ENCODE measurements at regions not wholly inside any gene's neighbourhood (a gene's known extent, or its start where the extent isn't known, plus 50 kb on each side); places are given as distances from the start of the nearest gene placed in this dataset.

DNA sequence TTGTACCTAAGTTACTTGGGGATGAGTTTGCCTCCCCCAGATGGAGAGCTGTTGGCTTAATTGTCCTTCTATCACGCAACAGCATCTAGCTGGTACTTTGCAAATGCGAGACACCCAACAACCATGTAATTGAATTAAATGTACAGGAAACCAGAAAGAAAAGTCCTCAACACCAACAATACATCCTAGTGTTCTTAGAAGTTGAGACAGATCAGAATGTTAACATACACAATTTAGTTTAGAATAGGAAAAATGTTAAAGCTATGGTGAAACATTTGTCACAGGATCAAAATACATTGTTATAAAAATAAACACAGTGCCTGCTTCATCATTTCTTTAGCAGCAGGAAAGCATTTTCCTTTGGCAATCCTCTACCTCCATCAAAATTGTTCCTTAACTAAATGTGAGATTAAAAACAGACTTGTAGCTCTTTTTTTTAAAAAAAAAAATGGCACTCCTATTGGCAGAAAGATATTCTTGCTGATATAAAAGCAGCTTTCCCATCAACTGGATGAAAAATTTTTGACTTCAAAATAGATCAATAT lies 163.1 kb upstream of the MID1 start:
- Histone ChIP-seq H3K23ac (ENCODE audit: low read length) (no peak overlapping the region), H3K27ac (ENCODE audit: low read depth, low read length) (no peak overlapping the region), H2AFZ (ENCODE audit: insufficient read depth, low read length, poor library complexity) (no peak overlapping the region), H3K18ac (ENCODE audit: low read length) (no peak overlapping the region), H3K4ac (ENCODE audit: low read depth, low read length) (no peak overlapping the region), H3K4me2 (ENCODE audit: low read length) (no peak overlapping the region), H3K27me3 (ENCODE audit: insufficient read depth, low read length) (no peaks in the 10 kb centered on the region), H4K8ac (ENCODE audit: low read depth, low read length) (no peak overlapping the region), H4K12ac (ENCODE audit: low read depth, low read length) (no peak overlapping the region), H4K91ac (ENCODE audit: low read depth, low read length) (no peak overlapping the region), H3K79me1 (ENCODE audit: low read length) (no peaks in the 10 kb centered on the region), H3K9me3 (ENCODE audit: insufficient read depth, low read depth, low read length) (no peaks in the 10 kb centered on the region), H3K36me3 (ENCODE audit: control insufficient read depth in 1 of 2, insufficient read depth in 2 of 2, low read length in 2 of 2) (no peaks in the 10 kb centered on the region), H3K79me2 (ENCODE audit: control insufficient read depth, insufficient read depth, low read length, poor library complexity) (no peaks in the 10 kb centered on the region), H3K4me3 (ENCODE audit: low read depth, low read length) (no peak overlapping the region), H3K14ac (ENCODE audit: low read length) (no peak overlapping the region), H2BK5ac (ENCODE audit: low read depth, low read length, poor library complexity) (no peak overlapping the region), H2BK12ac (ENCODE audit: low read length) (no peak overlapping the region), H2AK5ac (ENCODE audit: low read length) (no peak overlapping the region), H3K9ac (ENCODE audit: low read length) (no peak overlapping the region), H3K4me1 (ENCODE audit: control insufficient read depth in 1 of 2, insufficient read depth in 2 of 2, low read length in 2 of 2) (peaks cover 0 to 5% of the 10 kb centered on the region in 2 experiments), H2BK120ac (ENCODE audit: insufficient read depth, low read length, poor library complexity) (no peak overlapping the region)
- DNase-seq: no peak
- WGBS (ENCODE audit: extremely low coverage, insufficient coverage, insufficient read length): no CpG with 5 or more reads among the region's 2 CpGs

- H3K4me3 ChIP-seq (ENCODE audit: low read depth, low read length): no peak overlapping the region
- H3K4me2 ChIP-seq (ENCODE audit: low read length): no peak overlapping the region
- no peak overlapping the region for H4K12ac ChIP-seq (ENCODE audit: low read depth, low read length)
- no peaks in the 10 kb centered on the region for H3K27me3 ChIP-seq (ENCODE audit: insufficient read depth, low read length)
- H2BK120ac ChIP-seq (ENCODE audit: insufficient read depth, low read length, poor library complexity): no peak overlapping the region
- no peak overlapping the region for H3K27ac ChIP-seq (ENCODE audit: low read depth, low read length)
- no peaks in the 10 kb centered on the region for H3K9me3 ChIP-seq (ENCODE audit: insufficient read depth, low read depth, low read length)
- no peak overlapping the region for H2AK5ac ChIP-seq (ENCODE audit: low read length)
- WGBS (ENCODE audit: extremely low coverage, insufficient coverage, insufficient read length): no CpG with 5 or more reads among the region's 4 CpGs
- H3K14ac ChIP-seq (ENCODE audit: low read length): no peak overlapping the region
- no peak overlapping the region for H4K8ac ChIP-seq (ENCODE audit: low read depth, low read length)
- no peak overlapping the region for H3K18ac ChIP-seq (ENCODE audit: low read length)
- H3K79me1 ChIP-seq (ENCODE audit: low read length): no peaks in the 10 kb centered on the region
- H3K4ac ChIP-seq (ENCODE audit: low read depth, low read length): no peak overlapping the region
- no peak overlapping the region for H2BK5ac ChIP-seq (ENCODE audit: low read depth, low read length, poor library complexity)
- H3K23ac ChIP-seq (ENCODE audit: low read length): no peak overlapping the region
- no peak overlapping the region for H3K9ac ChIP-seq (ENCODE audit: low read length)
- H4K91ac ChIP-seq (ENCODE audit: low read depth, low read length): no peak overlapping the region
- H2BK12ac ChIP-seq (ENCODE audit: low read length): no peak overlapping the region
- no peaks in the 10 kb centered on the region for H3K36me3 ChIP-seq (ENCODE audit: control insufficient read depth in 1 of 2, insufficient read depth in 2 of 2, low read length in 2 of 2)
- no peak for DNase-seq
- H3K4me1 ChIP-seq (ENCODE audit: control insufficient read depth in 1 of 2, insufficient read depth in 2 of 2, low read length in 2 of 2): peaks cover 0 to 1% of the 10 kb centered on the region in 2 experiments
- no peak overlapping the region for H2AFZ ChIP-seq (ENCODE audit: insufficient read depth, low read length, poor library complexity)
- H3K79me2 ChIP-seq (ENCODE audit: control insufficient read depth, insufficient read depth, low read length, poor library complexity): no peaks in the 10 kb centered on the region
These were observed 166.9 kb upstream of the MID1 start for GRCh38 chrX:10787264-10787663.

DNA sequence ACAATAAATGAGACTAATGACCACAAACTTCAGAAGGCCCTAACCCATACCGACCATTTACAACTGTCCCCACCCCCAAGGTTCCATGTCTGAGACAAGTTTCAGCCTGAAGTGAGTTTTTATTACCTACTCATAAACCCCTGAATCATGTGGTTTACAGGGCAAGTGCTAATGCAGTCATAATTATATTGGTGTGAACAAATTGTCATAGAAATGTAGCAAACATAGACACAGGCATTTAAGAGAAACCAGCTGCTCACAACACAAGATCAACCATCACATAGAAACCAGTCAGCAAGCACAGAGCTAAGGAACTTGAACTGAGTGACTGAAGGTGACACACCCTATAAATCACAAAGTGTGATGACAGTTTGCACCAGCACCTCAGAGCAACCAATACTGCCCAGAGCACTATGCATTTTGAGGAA lies 173.8 kb upstream of the MID1 start:
- no CpG with 5 or more reads among the region's 1 CpG for WGBS (ENCODE audit: extremely low coverage, insufficient coverage, insufficient read length)
- Histone ChIP-seq H3K36me3 (ENCODE audit: control insufficient read depth in 1 of 2, insufficient read depth in 2 of 2, low read length in 2 of 2) (peaks cover 0 to 2% of the 10 kb centered on the region in 2 experiments), H2AFZ (ENCODE audit: insufficient read depth, low read length, poor library complexity) (no peak overlapping the region), H3K23ac (ENCODE audit: low read length) (no peak overlapping the region), H2BK12ac (ENCODE audit: low read length) (no peak overlapping the region), H3K79me1 (ENCODE audit: low read length) (no peaks in the 10 kb centered on the region), H3K9ac (ENCODE audit: low read length) (no peak overlapping the region), H3K14ac (ENCODE audit: low read length) (no peak overlapping the region), H3K9me3 (ENCODE audit: insufficient read depth, low read depth, low read length) (no peaks in the 10 kb centered on the region), H2BK5ac (ENCODE audit: low read depth, low read length, poor library complexity) (no peak overlapping the region), H3K18ac (ENCODE audit: low read length) (no peak overlapping the region), H3K4me3 (ENCODE audit: low read depth, low read length) (no peak overlapping the region), H4K91ac (ENCODE audit: low read depth, low read length) (no peak overlapping the region), H3K4ac (ENCODE audit: low read depth, low read length) (no peak overlapping the region), H4K12ac (ENCODE audit: low read depth, low read length) (no peak overlapping the region), H3K27me3 (ENCODE audit: insufficient read depth, low read length) (no peaks in the 10 kb centered on the region), H4K8ac (ENCODE audit: low read depth, low read length) (no peak overlapping the region), H3K4me2 (ENCODE audit: low read length) (no peak overlapping the region), H2BK120ac (ENCODE audit: insufficient read depth, low read length, poor library complexity) (no peak overlapping the region), H3K27ac (ENCODE audit: low read depth, low read length) (no peak overlapping the region), H3K79me2 (ENCODE audit: control insufficient read depth, insufficient read depth, low read length, poor library complexity) (no peaks in the 10 kb centered on the region), H2AK5ac (ENCODE audit: low read length) (no peak overlapping the region), H3K4me1 (ENCODE audit: control insufficient read depth in 1 of 2, insufficient read depth in 2 of 2, low read length in 2 of 2) (no peaks in the 10 kb centered on the region)
- DNase-seq: no peak

DNA sequence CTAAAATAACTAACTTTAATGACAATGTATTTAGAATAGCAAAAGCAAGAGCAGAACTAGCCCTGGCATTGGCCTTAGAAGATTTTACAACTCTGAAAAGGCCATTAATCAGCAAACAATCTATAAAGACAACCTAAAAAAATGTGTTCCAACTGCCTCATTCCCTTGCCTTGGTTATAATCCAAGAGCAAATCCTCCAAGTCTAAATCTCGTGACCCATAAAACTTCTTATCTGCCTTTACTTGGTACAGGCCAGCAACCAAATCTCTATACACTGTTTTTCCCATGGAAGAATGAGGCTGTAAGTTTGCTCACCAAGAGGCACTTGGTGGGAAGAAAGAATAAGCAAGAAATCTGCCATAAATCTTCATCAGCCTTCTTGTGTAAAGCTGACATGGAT lies 175.3 kb upstream of the MID1 start:
- Histone ChIP-seq H2AK5ac (ENCODE audit: low read length) (no peak overlapping the region), H3K27ac (ENCODE audit: low read depth, low read length) (no peak overlapping the region), H3K4me3 (ENCODE audit: low read depth, low read length) (no peak overlapping the region), H3K9me3 (ENCODE audit: insufficient read depth, low read depth, low read length) (no peaks in the 10 kb centered on the region), H2BK120ac (ENCODE audit: insufficient read depth, low read length, poor library complexity) (no peak overlapping the region), H3K79me2 (ENCODE audit: control insufficient read depth, insufficient read depth, low read length, poor library complexity) (no peaks in the 10 kb centered on the region), H4K12ac (ENCODE audit: low read depth, low read length) (no peak overlapping the region), H2BK5ac (ENCODE audit: low read depth, low read length, poor library complexity) (no peak overlapping the region), H4K8ac (ENCODE audit: low read depth, low read length) (no peak overlapping the region), H2BK12ac (ENCODE audit: low read length) (no peak overlapping the region), H3K14ac (ENCODE audit: low read length) (no peak overlapping the region), H3K9ac (ENCODE audit: low read length) (no peak overlapping the region), H3K36me3 (ENCODE audit: control insufficient read depth in 1 of 2, insufficient read depth in 2 of 2, low read length in 2 of 2) (peaks cover 0 to 2% of the 10 kb centered on the region in 2 experiments), H3K4me1 (ENCODE audit: control insufficient read depth in 1 of 2, insufficient read depth in 2 of 2, low read length in 2 of 2) (no peaks in the 10 kb centered on the region), H3K4me2 (ENCODE audit: low read length) (no peak overlapping the region), H4K91ac (ENCODE audit: low read depth, low read length) (no peak overlapping the region), H3K18ac (ENCODE audit: low read length) (no peak overlapping the region), H3K23ac (ENCODE audit: low read length) (no peak overlapping the region), H3K27me3 (ENCODE audit: insufficient read depth, low read length) (no peaks in the 10 kb centered on the region), H3K4ac (ENCODE audit: low read depth, low read length) (no peak overlapping the region), H2AFZ (ENCODE audit: insufficient read depth, low read length, poor library complexity) (no peak overlapping the region), H3K79me1 (ENCODE audit: low read length) (no peaks in the 10 kb centered on the region)
- no peak for DNase-seq
- no CpG with 5 or more reads among the region's 1 CpG for WGBS (ENCODE audit: extremely low coverage, insufficient coverage, insufficient read length)

Measured in trophoblast cell (in vitro differentiated cells and primary cell).